ENCODE measurements at regions not wholly inside any gene's neighbourhood (a gene's known extent, or its start where the extent isn't known, plus 50 kb on each side); places are given as distances from the start of the nearest gene placed in this dataset.

DNA sequence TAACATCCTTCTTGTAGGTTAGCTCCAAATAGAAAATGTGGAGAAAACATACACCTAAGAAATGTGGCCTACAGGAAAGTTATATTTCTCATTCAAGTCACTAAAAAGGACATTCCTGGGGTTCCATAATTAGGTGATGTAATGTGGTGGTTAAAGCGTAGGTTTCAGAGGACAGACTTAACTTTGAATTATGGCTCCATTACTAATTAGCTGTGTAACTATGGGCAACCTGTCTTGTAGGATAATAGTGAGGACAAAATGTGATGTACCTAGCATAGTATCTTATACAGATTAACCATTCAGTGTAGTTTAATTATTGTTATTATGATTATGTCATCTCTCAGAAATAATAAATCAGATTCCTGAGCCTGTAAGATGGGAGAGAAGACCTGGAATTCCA, 602.5 kb downstream of the TSN start:
- DNase-seq, result no peak

DNA sequence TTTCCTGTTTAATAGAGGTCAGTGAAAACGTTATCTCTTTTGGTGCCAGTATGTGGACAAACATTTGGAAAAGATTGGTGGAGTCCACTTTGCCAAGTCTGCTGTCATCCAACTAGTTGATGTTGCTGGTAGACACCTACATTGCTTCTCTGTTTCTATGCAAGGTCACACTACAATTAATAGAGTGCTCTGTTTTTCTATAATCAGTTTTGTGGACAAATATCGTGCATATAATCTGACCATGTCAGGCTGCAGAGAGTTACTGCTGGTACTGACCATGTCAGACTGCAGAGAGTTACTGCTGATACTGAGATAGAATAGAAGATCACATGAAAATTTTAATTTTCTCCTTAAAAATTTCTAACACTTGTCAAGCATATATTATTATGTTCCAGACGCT, 603.3 kb downstream of the TSN start:
- no peak for DNase-seq

DNA sequence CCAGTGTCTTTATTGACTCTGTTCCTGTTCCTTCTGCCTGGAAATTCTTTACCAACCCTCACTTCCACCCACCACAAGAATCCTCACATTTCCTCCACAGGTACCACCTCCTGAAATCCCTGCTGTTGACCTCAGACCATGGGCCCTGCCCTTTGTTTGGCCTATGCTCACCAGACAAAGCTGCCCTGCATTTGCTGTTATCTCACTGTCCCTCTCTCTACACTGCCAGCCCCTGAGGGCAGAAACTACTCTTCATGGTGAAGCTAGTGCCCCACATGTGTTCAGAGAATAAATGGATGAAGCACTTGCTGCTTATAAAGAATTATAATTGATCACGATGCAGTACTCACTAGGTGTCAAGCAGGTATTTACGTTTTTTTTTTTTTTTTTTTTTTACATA, 608.4 kb downstream of the TSN start:
- DNase-seq, result no peak

DNA sequence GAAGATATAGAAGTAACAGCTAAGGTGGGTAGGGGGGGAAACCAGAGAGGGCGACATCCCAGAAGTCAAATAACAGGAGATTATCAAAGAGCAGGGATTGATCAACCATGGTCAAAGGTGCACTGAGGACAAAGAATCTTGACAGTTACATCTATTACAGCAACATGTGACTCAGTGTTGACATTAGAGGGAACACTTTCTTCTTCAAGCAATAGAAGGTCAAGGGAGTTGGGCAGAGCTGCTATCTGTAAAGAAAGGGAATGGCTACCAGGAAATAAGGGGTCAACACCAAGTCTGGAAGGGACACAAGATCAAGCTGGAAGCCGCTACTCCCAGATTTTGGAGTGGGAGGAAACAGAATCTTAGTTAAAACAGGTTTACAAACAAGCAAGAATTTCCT, 611.0 kb downstream of the TSN start:
- no peak for DNase-seq

DNA sequence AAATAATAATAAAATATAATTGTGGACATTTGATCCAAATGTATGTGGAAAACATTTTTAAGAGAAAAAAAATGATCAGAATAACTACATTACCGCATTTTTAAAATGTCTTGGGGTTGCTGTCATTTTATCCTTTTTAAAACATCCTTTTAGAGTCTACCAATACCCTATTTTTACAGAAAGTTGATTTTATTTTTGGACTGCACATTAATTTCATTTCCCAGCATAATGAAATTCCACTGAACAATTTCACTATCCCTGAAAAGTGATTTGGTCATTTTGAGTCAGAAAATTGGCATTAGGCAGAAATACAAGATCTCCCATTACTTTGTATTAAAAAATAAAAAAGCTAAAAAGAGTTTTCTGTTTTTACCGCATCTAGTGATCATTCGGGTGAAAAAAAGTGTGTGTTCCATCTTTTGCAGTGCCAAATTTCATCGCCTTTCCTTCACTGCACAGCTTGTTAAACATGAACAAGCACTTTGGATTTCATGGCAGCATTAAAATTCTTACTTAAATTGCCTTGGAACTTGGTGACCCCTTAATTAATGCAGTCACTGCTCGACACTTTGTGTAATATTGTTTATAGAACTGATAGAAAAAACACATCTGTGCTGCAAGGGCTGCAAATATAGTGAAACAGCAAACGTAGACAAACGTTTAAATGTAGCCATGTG, 611.7 kb downstream of the TSN start:
- DNase-seq, result no peak

DNA sequence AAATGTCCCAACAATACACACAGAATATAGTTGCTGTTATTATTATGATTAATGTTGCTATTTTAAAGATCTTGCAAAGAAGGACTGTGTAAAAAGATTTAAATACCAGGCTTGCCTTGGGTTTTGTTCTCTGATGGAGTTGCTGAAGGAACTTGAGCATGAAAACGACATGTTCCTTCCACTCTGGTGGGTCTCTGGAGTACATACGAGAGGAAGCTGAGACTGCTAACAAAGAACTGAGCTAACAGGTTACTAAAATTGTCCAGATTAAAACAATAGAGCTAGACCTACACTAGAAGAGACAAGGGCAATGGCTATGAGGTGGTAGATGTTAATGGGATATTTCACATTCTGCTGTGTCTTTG, 612.2 kb downstream of the TSN start:
- DNase-seq, result no peak

DNA sequence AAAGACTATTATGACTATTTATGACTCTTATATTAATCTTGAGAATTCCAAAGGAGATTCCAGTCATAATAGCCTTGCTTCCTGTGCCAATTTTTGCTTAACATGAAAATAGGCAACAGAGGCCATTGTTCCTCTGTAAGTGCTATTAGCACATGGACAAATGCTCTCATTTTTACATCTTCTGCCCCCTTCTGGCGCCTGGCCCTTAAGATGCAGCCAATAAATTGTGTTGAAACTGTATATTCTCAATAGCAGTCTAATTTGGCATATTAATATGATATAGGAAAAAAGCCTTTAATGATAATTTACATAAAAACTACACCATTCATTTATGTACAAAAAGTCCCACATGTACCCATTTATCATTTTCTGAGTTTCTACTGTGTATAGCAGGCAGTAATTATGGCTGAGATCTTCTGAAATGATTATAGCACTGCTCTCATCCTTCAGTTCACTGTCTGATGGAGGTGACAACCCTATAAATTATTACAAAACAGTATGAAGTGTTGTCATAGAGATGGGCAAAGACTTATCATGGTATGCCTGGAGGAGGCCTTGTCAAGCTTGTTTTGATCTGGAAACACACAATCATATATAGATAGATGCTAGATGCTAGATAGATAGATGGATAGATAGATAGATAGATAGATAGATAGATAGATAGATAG, 613.3 kb downstream of the TSN start:
- DNase-seq, result no peak

DNA sequence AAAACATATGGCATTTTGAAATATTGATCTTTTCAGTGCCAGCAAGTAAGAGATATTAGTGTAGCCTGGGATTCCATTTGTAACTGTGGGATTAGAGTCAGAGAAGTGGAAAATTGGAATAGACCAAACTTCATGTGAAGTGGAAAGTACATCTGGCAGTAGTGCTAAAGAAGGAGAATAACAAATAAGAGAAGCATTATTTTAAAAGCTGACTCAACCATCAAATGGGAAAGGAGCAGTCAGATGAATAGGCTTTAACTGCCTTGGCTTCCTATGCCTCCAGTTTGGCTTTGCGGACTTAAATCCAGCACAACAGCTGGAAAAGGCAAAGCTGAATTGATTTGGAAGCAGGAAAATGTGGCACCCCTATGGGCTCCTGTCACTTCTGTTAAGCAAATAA, 623.1 kb downstream of the TSN start:
- DNase-seq, result no peak

DNA sequence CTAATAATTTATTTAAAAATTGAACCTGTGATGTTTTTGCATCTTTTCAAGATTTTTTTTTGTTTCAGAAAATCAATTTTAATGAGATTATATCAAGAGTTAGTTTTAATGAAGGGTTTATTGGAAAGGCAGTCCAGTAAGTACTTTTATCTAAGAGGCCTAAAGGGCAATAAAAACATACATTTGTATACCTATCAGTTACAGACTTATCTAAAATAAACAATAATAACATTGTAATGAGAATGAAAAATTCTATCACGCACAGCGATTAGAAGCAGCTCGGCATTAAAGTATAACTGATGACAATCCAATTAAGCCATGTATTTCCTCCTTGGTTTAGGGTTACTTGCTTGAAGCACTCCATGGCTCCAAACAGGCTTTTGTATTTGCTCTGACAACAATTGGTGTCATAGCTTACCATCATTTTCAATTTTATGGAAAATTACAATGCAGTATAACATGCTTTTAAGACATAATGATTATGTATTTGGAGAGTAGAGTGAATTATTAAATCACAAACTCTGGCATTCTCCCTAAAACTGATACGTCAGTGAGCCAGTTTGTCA, 629.4 kb downstream of the TSN start:
- no peak for DNase-seq

DNA sequence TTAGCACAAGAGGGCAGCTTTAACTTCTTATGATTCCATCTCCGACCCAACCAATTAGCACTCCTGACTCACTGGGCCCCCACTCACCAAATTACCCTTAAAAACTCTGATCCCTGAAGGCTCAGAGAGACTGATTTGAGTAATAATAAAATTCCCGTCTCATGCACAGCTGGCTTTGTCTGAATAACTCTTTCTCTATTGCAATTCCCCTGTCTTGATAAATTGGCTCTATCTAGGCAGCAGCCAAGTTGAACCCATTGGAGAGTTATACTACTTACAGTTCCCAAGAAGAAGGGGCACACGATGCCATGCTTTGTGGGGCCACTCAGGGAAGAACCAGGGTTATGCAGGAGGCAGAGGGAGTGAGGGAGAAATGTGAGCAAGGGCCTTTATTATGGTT, 632.8 kb downstream of the TSN start:
- no peak for DNase-seq

DNA sequence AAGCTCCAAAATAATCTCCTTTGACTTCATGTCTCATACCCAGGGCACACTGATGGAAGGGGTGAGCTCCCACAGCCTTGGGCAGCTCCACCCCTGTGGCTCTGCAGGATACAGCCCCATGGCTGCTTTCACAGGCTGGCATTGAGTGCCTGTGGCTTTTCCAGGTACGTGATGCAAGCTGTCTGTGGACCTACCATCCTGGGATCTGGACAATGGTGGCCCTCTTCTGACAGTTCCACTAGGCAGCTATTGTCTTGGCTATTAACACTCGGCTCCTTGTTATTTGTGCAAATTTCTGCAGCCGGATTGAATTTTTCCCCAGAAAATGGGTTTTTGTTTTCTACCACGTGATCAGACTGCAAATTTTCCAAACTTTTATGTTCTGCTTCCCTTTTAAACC, 634.2 kb downstream of the TSN start:
- DNase-seq, result no peak

DNA sequence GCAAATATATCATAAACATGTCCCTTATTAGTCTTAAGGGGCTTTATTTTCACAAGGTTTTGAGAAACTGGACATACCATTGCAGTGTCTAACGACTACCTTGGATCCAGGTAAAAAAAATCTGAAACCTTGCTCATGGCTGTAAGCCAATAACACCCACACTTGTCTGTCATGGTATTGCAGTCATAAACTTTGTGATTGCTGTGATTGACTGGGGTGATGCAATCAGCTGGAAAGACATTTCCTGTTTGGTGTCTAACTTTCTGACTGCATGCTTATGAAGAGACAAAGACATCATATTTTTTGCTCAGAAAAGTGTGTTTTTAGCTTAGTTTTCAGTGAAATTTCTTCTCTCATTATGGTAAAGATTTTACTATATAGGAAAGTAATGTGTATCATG, 635.0 kb downstream of the TSN start:
- DNase-seq, result no peak

DNA sequence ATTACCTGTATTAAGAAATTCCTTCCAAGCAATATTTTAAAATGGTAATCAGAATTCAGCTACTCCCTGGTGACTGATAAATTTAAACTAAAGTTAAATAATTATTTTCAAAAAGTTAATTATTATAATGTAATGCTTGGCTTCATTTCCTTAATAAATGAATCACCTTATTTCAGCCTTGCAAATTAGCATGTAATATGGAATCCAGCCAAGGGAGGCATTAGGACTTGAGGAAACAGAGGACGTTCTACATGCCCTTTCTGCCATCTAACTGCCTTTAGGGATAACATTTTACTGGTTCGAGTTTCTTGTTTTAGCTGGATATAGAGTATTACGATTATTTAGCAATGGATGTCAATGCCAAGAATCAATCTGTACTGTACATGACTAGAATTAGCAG, 636.3 kb downstream of the TSN start:
- DNase-seq, result no peak

DNA sequence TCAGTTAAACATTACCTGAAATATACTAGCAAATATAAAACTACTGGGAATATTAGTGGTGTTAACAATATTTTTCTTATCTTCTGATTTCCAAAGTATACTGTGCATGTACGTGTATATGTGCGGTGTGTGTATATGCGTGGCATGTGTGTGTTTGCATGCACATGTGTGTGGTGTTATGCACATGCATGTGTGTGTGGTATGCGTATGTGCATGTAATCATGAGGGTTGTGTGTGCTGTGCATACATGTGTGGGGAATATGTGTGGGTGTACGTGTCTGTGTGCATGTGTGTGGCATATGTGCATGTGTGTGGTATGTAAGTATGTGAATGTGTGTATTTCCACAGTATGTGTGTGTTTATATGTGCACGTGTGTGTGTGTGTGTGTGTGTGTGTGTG, 640.2 kb downstream of the TSN start:
- no peak for DNase-seq

DNA sequence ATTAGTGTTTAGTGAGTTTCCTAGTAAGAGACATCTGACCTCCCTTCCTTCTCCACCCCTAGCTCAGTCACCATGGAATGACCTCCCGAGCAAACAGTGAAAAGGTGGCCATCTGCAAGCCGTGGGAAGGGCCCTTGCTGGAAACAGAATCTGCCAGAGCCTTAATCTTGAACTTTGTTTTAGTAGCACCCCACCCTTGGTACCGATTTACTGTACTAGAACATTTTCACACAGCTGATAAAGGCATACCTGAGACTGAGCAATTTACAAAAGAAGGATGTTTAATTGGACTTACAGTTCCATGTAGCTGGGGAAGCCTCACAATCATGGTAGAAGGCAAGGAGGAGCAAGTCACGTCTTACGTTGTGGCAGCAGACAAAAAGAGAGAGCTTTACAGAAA, 655.8 kb downstream of the TSN start:
- DNase-seq, result no peak

DNA sequence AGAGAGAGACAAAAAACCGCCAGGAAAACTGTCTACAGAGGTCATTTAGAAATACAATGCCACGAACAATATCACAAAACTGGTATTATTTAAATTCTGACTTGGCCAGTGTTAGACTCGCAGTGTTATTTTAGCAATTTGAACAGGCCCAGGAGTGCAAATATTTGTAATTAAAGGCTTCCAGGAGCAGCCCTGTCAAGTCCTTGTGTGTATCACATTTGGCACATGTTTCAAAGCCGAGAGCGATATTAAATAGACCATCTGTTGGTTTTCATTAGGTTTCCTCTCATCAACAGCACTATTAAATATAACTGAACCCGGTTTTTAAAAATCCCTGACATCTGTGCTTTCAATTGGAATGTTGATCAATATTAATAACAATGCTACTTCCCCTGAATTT, 656.9 kb downstream of the TSN start:
- no peak for DNase-seq

DNA sequence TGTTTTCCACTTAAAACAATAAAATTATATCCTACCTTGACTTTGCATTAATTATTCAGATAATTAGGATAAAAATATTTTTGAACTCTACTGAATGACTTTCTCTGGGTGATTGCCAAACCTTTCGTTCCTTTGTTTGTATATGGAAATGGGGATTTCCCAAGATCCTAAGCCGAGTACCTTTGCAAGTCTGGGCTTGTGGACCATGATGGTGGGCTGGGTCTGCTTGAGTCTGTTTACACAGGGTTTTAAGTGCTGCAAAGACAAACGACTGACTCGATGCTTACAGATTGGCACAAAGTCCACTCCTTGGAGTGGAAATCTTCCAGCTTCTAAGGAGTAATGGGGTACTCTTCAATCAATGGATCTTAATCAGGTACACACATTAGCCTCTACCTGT, 659.5 kb downstream of the TSN start:
- no peak for DNase-seq

DNA sequence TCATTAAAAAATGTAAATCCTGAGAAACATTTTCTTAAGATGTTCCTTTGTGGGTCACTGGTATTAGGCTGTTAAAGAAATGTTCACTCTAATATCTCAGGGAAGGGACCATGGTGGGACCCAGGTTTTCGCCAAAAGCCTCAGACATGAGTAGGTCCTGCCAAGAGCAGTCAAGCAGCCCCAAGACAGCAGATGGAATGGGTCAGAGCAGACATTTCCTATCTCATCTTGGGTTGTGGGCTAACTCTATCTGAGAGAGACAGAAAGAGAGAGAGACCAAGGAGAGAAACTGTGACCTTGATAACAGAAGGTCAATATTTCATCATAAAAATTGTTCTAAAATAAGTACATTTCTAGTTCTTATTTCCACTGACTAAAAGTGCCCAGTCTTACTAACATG, 661.7 kb downstream of the TSN start:
- DNase-seq, result no peak

DNA sequence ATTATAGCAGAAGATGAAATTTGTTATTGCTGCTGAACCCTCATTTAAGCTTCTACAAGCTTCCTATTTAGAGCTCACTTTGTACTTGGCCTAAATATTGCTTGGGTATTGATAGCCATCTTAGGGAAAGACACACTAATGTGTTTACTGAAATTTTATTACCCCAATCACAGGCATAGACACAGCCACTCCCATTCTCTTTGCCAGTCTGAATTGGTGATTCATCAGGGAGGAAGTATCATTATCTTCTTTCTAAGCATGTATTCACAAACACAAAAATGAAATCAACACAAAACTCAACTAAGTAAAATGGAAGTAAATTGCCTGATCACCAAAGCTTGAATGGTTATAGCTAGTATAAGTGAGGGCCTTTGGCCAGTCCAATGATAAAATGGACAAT, 666.3 kb downstream of the TSN start:
- no peak for DNase-seq

DNA sequence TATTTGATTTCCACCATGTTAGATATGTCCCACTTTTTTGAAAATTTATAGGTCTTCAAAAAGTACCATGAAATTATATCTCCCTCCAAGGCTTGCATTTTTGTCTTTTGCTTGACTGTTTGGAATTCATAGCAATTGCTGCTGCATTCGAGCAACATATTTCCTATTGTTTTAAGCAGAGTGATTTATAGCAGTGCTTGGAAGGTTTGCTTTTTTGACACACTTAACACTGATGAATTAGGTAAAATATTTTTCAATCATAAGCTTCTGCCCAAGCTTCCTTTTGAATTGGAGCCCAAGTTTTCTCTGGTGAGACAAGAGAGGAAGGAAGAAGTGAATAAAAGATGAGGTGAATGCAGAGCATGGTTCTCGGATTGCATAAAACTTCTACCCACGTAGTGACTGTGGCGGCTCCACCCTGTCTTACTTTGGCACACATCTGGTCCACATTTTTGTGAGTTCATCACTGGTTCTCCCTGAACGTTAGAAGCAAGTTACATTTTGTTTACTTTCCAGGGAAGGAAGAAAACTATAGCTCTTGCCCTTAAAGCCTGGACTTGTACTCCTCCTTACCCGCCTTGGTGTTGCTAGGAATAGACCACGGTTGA, 667.0 kb downstream of the TSN start:
- DNase-seq, result no peak

DNA sequence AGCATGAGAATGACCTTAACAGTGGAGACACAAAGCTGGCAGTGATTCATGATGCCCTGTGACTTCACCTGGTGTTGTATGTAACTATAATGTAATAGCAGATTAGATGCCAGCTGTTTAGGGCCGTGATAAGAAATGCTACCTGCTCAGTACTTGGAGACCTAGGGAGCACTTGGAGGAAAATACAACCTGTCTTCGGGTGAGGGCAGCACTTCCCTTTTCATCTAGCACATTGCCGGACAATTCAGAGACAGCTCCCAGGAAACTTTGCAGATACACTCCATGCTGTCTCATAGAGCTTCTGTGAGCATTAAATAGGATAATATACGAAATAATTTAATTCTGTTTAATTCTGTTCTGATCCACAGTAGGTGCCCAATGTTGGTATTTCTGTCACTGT, 668.5 kb downstream of the TSN start:
- no peak for DNase-seq

DNA sequence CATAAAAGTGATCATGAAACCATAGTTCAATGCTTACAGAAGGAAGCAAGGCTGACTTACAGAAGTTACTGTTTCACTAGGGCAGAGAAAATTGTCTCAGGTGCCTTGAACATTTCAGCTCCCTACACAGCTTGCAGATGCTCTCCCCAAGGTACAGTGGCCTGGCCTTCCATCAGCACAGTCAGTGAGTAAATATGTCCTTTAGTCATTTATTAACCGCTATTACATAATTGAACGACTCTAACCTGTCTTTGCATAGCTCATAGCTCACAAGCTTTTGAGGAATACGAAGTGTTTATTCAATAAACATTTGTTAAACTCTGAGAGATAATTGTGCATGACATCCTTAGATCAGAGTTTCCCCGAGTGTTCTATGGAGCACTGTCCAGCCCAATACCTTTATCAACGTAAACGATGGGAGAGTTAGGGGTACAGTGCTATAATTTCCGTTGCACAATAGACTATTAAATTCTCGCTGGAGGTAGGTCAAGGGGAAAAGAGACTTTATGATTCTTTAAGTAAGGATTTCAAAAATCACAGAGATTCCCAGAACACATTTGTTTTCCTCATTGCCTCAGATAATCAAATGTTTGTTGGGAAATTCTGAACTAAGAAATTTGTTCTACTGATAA, 677.8 kb downstream of the TSN start:
- DNase-seq, result no peak

DNA sequence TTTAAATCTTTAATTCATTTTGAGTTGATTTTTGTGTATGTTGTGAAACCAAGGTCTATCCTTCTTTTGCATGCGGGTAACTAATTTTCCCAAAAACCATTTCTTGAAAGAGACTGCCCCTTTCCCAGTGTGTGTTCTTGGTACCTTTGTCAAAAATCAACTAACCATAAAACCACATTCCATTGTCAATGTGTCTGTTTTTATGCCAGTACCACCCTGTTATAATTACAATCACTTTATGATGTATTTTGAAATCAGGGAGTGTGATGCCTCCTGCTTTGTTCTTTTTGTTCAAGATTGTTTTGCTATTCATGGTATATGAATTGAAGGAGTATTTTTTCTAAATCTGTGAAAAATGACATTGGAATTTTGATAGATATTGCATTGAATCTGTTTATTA, 689.6 kb downstream of the TSN start:
- no peak for DNase-seq

DNA sequence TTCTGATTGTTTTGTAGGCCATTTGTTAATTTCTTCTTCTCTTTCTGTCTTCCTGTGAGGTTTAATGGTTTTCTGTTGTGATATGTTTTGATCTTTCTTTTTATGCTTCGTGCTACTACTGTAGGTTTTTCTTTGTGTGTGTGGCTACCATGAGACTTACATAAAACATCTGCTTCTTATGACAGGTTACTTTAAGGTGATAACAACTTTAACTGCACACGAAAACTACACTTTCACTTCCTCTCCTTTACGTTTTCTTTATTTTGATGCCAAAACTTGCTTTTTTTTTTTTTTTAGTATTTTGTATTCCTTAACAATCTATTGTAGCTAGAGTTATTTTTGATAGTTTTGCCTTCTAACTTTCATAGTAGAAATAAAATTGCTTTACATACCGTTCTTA, 691.3 kb downstream of the TSN start:
- no peak for DNase-seq

Data from CD4-positive, alpha-beta T cell treated with Interleukin-10 for 1 hour (primary cell).